ENCODE measurements at regions not wholly inside any gene's neighbourhood (a gene's known extent, or its start where the extent isn't known, plus 50 kb on each side); places are given as distances from the start of the nearest gene placed in this dataset.

GRCh38 chr20:7437311-7437710 is 502.9 kb downstream of the HAO1 start:
- TF ChIP-seq BHLHE40 (IDR thresholded peaks at IDR 0.05; ENCODE audit: borderline replicate concordance) (no peak), FOXM1 (IDR thresholded peaks at IDR 0.05; ENCODE audit: borderline replicate concordance) (no peak), ELF4 (IDR thresholded peaks at IDR 0.05) (no peak), LEF1 (IDR thresholded peaks at IDR 0.05; ENCODE audit: borderline replicate concordance) (no peak), FOXA1 (IDR thresholded peaks at IDR 0.05) (no peak), L3MBTL2 (conservative IDR thresholded peaks at IDR 0.05) (no peak)
